Transverse colon (tissue), 4 donors: ENCODE measurements at regions not wholly inside any gene's neighbourhood (a gene's known extent, or its start where the extent isn't known, plus 50 kb on each side); places are given as distances from the start of the nearest gene placed in this dataset.
A peak's percentile ranks its signal among the peaks of the same experiment; 100 is the strongest.

Source experiments
- DNase-seq: peaks from one replicate; pipeline ENCODE4 v3.0.0-alpha.2; 2019
- H3K27ac ChIP-seq, 4 donors: fragments of 200-600 bp; sonication (generic); 2 replicates each; pipeline ENCODE4 v1.5.1; 2016 to 2018; ENCODE audit warnings: inconsistent platforms in 4 of 4
- H3K27me3 ChIP-seq: fragments of 200-600 bp; sonication (generic); 2 replicates; pipeline ENCODE4 v1.5.1; 2017; ENCODE audit warnings: inconsistent platforms
- H3K36me3 ChIP-seq, 4 donors: fragments of 200-600 bp; sonication (generic); 2 replicates each; pipeline ENCODE4 v1.5.1; 2017 to 2019; ENCODE audit warnings: inconsistent platforms in 4 of 4
- H3K4me1 ChIP-seq, 4 donors: fragments of 200-600 bp; sonication (generic); 2 replicates each; pipeline ENCODE4 v1.5.1; 2017 to 2020; ENCODE audit warnings: inconsistent platforms in 4 of 4
- H3K4me3 ChIP-seq, 4 donors: fragments of 200-600 bp; sonication (generic); 1 replicate in 1 of 4; 2 replicates in 3 of 4; pipeline versions ENCODE4 v1.5.1 to v1.6.1; 2017 to 2019; ENCODE audit warnings: inconsistent platforms in 4 of 4
- H3K9me3 ChIP-seq, 2 donors: fragments of 200-600 bp; sonication (generic); 2 replicates each; pipeline ENCODE4 v1.5.1; 2017 to 2019; ENCODE audit warnings: inconsistent platforms in 2 of 2
- EP300 ChIP-seq: sonication (generic); formaldehyde crosslinking; IDR thresholded peaks from one replicate; pipeline ENCODE4 v1.6.1; 2017; ENCODE audit warnings: antibody characterized with exemption, low read depth
- POLR2A ChIP-seq: fragments of 450-650 bp; IDR thresholded peaks from one replicate; pipeline ENCODE4 v1.6.1; 2016; ENCODE audit warnings: antibody characterized with exemption, mild to moderate bottlenecking, moderate library complexity
- POLR2AphosphoS5 ChIP-seq, 3 donors: sonication (generic); formaldehyde crosslinking; IDR thresholded peaks; one replicate each; pipeline ENCODE4 v1.6.1; 2016; ENCODE audit warnings: antibody characterized with exemption in 3 of 3
- whole genome bisulfite sequencing, 2 donors: methylation state at CpG; one replicate each; pipeline ENCODE4 v1.1.5; 2018; ENCODE audit warnings: low coverage in 1 of 2; 5-methylcytosine and 5-hydroxymethylcytosine counted together
- in situ Hi-C, 4 donors: fragments of 200-750 bp; cut with MboI; loops; one replicate each; pipeline versions ENCODE4 v1.15.0 to v1.15.1; 2017; ENCODE audit warnings: low sequenced_read_pairs in 3 of 4, low pct_ligation_motif_present in 1 of 4, low pct_unique_long_range_greater_than_20kb in 1 of 4
- intact Hi-C: fragments of 100-400 bp; cut with DNase I; formaldehyde crosslinking; loops from one replicate; pipeline ENCODE4 v1.15.1; 2023; ENCODE audit warnings: low total_unique reads
- TF ChIP-seq, protein P1 (sequence below), 5 experiments: fragments of 200-600 bp in 3 of 5; fragments of 450-650 bp in 2 of 5; sonication (generic) in 3 of 5; IDR thresholded peaks; 1 replicate in 2 of 5; 2 replicates in 3 of 5; pipeline ENCODE4 v1.5.1; 2016 to 2017; ENCODE audit warnings: antibody characterized with exemption in 5 of 5, inconsistent platforms in 3 of 5, mild to moderate bottlenecking in 2 of 5, moderate library complexity in 1 of 5

DNA sequence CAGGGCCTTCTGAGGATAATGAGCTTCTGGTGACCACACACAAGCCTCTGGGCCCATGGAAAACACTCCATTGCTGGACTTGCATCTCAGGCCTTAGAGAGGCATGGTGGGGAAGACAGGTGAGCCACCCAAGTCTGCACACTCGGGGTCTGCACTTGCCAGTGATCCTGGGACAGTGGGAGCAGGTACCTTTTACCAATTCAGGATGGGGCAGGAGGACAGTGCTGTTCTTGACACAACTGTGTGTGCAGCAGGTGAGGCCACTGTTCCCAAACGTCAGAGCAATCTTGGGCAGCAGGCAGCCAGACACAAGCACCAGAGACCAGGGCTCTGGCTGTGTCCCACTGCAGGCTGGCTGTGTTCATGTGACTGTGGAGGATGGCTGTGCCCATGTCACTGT, 221.3 kb downstream of the ERMARD start:
- Histone ChIP-seq H3K4me3 (no peak overlapping the region), H3K27me3 (no peaks in the 10 kb centered on the region), H3K4me1 (no peaks in the 10 kb centered on the region), H3K9me3 (no peaks in the 10 kb centered on the region), H3K36me3 (no peaks in the 10 kb centered on the region), H3K27ac (no peak overlapping the region)
- 65% methylated on average over 2 of the region's 2 CpGs; no CpG with 5 or more reads in 1 of the 2 donors for WGBS, 2 donors
- intact Hi-C loops: no loop called here
- TF ChIP-seq, protein P1, sequence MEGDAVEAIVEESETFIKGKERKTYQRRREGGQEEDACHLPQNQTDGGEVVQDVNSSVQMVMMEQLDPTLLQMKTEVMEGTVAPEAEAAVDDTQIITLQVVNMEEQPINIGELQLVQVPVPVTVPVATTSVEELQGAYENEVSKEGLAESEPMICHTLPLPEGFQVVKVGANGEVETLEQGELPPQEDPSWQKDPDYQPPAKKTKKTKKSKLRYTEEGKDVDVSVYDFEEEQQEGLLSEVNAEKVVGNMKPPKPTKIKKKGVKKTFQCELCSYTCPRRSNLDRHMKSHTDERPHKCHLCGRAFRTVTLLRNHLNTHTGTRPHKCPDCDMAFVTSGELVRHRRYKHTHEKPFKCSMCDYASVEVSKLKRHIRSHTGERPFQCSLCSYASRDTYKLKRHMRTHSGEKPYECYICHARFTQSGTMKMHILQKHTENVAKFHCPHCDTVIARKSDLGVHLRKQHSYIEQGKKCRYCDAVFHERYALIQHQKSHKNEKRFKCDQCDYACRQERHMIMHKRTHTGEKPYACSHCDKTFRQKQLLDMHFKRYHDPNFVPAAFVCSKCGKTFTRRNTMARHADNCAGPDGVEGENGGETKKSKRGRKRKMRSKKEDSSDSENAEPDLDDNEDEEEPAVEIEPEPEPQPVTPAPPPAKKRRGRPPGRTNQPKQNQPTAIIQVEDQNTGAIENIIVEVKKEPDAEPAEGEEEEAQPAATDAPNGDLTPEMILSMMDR (IDR thresholded peaks at IDR 0.05): no peak
- TF ChIP-seq POLR2A (no peak), EP300 (no peak), POLR2AphosphoS5 (IDR thresholded peaks at IDR 0.05) (no peak)
- in situ Hi-C loops: no loop called here
- DNase-seq: no peak

DNA sequence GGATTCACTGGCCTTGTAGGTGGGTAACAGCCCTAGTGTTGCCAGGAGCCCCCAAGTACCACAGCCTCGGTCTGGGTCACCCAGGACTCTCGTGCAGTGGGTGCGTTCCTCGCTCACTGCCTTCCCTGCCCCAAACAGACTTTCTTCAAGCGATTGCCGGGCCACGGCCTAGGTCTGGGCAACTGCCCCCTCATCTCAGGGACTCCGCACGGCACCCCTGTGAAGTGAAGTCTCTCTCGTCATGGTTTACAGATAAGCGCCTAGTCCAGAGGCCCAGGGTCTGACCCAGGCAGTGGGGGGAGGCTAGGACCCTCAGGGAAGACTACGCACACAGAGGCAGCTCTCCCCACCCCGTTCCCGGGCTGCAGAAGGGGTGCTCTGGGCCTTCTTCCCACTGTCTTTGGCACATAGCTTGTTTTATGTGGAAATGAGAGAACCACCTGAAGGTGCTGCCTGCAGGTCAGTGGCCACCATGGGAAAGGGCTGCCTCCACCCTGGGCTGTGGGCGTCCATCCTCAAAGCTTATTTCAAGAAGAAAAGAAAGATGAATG, 220.8 kb downstream of the ERMARD start:
- H3K4me1 ChIP-seq: no peaks in the 10 kb centered on the region
- no peaks in the 10 kb centered on the region for H3K9me3 ChIP-seq
- H3K4me3 ChIP-seq: no peak overlapping the region
- no peaks in the 10 kb centered on the region for H3K27me3 ChIP-seq
- 80 to 90% methylated on average over 1 to 15 of the region's 15 CpGs for WGBS, 2 donors
- H3K27ac ChIP-seq: no peak overlapping the region
- TF ChIP-seq POLR2A (no peak), POLR2AphosphoS5 (IDR thresholded peaks at IDR 0.05) (no peak), EP300 (no peak)
- TF ChIP-seq, protein P1 (IDR thresholded peaks at IDR 0.05): no peak
- in situ Hi-C loops (no loop called here), intact Hi-C loops (no loop called here)
- H3K36me3 ChIP-seq: no peaks in the 10 kb centered on the region
- DNase-seq: no peak

DNA sequence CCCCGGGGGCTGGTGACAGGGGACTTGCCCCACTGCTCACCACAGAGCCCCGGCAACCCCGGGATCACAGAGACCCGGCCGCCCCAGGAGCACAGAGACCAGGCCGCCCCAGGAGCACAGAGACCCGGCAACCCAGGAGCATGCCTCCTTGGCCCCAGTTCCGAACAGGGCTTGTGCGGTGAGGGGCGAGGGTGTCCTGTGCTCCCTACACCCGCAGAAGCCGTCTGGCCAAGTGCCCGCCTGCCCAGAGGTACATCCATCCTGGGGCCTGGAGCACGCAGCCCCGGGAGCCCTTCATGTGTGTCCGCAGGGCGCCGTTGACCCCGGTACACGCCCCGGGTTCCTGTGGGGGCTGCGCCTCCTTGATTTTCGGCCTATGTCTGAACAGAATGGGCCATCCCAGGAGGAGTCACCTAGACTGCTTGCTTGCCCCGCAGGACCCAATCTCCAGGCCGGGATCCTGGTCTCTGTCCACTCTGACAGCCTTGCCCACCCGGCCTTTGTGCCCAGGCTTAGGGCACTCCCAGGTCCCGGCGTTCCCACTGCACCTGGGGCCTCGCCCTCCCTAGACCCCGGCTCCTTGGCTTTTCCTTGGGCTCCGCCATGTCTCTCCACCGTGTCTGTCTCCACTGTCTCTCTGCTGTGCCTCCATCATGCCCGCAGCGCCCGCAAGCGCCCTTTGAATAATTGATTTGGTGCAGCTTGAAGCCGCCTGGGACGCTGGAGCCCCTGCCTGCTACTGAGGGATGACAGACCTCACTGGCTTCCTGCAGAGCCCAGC, 219.8 kb downstream of the ERMARD start:
- Histone ChIP-seq H3K4me3 (no peak overlapping the region), H3K4me1 (no peaks in the 10 kb centered on the region), H3K36me3 (no peaks in the 10 kb centered on the region), H3K27me3 (no peaks in the 10 kb centered on the region), H3K9me3 (no peaks in the 10 kb centered on the region), H3K27ac (no peak overlapping the region)
- TF ChIP-seq EP300 (no peak), POLR2A (no peak), POLR2AphosphoS5 (IDR thresholded peaks at IDR 0.05) (no peak)
- TF ChIP-seq, protein P1 (IDR thresholded peaks at IDR 0.05): no peak
- in situ Hi-C loops: no loop called here
- intact Hi-C loops: no loop called here
- DNase-seq: peak; percentile 6
- 86 to 90% methylated on average over 9 to 29 of the region's 38 CpGs for WGBS, 2 donors

DNA sequence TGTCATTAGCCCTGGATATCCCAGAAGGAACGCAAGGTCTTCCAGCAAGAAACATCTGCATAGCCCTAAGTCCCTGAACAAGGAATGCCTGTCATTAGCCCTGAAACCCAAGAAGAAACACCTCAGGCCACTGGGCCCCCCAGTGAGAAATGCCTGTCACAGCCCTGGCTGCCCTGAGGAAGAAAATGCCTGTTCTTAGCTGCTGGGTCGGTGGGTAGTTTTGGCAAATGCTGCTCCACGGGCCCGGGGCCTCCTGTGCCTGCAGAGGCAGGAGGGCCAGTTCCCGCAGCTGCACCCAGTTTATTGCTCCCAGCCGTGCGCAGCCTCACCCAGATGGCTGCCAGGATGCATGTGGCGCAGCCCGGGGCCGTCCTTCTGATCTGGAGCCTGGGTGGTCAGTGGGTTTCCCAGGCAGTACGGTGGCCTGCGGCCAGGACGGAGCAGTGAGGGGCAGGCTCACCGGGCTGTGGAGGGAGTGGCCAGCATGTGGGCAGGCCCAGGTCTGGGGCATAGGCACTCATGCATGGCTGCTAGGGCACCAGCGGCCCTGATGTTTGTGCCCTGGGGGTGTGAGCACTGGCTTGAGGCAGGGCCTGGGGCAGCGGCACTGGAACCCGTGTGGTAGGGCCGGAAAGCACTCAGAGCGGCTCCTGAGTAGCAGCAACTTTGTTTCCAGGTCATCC, 219.0 kb downstream of the ERMARD start:
- TF ChIP-seq EP300 (no peak), POLR2AphosphoS5 (IDR thresholded peaks at IDR 0.05) (no peak)
- TF ChIP-seq, protein P1 (IDR thresholded peaks at IDR 0.05): no peak
- H3K4me3 ChIP-seq: no peak overlapping the region
- WGBS, 2 donors: 55% methylated on average over 19 of the region's 19 CpGs; no CpG with 5 or more reads in 1 of the 2 donors
- no peaks in the 10 kb centered on the region for H3K36me3 ChIP-seq
- intact Hi-C loops: no loop called here
- H3K27ac ChIP-seq: no peak overlapping the region
- no peaks in the 10 kb centered on the region for H3K27me3 ChIP-seq
- no peaks in the 10 kb centered on the region for H3K9me3 ChIP-seq
- no peaks in the 10 kb centered on the region for H3K4me1 ChIP-seq
- DNase-seq: peak; percentile 12
- in situ Hi-C loops: no loop called here
